HCT116 (cell line): ENCODE measurements at regions not wholly inside any gene's neighbourhood (a gene's known extent, or its start where the extent isn't known, plus 50 kb on each side); places are given as distances from the start of the nearest gene placed in this dataset.

ENCODE experiments used
- ATAC-seq: fragments of 200-7000 bp; cut with Tn5 transposase; 2 replicates; pipeline ENCODE4 v1.9.1; 2020; ENCODE audit warnings: mild to moderate bottlenecking, moderate library complexity
- BruUV-seq: library from RNA; stranded (reverse); fragments of 400-500 nt; replicated peaks from 2 replicates; lab custom pipeline; 2021; lab: Mats Ljungman, UMichigan
- CTCF ChIA-PET: fragments of 300-600 bp; sonication (Branson Sonifier 250); formaldehyde crosslinking; loops from one replicate; lab custom pipeline; 2021; ENCODE audit warnings: antibody characterized with exemption; lab: Charles Lee
- POLR2A ChIA-PET: fragments of 300-600, 350-600 bp; sonication (Branson Sonifier 250); formaldehyde crosslinking; loops from one replicate; lab custom pipeline; 2021; ENCODE audit warnings: antibody characterized with exemption; lab: Charles Lee
- RAD21 ChIA-PET, 2 experiments: fragments of 300-600 bp; sonication (Branson Sonifier 250); formaldehyde crosslinking; loops; one replicate each; lab custom pipeline; 2023; ENCODE audit warnings: low total read pairs in 2 of 2; ENCODE audit not compliant: uncharacterized antibody in 2 of 2, unreplicated experiment in 2 of 2, low non-redundant PET in 1 of 2; lab: Charles Lee
- DNase-seq: peaks from one replicate; pipeline ENCODE4 v3.0.0-alpha.2; 2010; ENCODE audit warnings: low read depth, low spot score
- H2AFZ ChIP-seq: fragments of 200-600 bp; shearing (Covaris generic), sonication (generic); 2 replicates; pipeline ENCODE4 v1.6.1; 2017; ENCODE audit warnings: low read depth, mixed run types, mixed read lengths, antibody characterized with exemption, low read length; ENCODE audit not compliant: poor library complexity, severe bottlenecking
- H3K27ac ChIP-seq: 2 replicates; pipeline ENCODE4 v1.5.1; 2012; ENCODE audit warnings: low read depth, low read length
- H3K27me3 ChIP-seq: fragments of 200-600 bp; sonication (generic); 2 replicates; pipeline ENCODE4 v1.6.1; 2016; ENCODE audit warnings: mixed run types, low read length, mixed read lengths; ENCODE audit not compliant: insufficient read depth
- H3K36me3 ChIP-seq, 2 experiments: fragments of 200-500 bp in 1 of 2; fragments of 200-600 bp in 1 of 2; sonication (Bioruptor generic) in 1 of 2; sonication (generic) in 1 of 2; 2 replicates each; pipeline versions ENCODE4 v1.5.1 to v1.6.1; 2014 to 2016; ENCODE audit warnings: low read length in 2 of 2, inconsistent platforms in 1 of 2, mixed read lengths in 1 of 2, mixed run types in 1 of 2; ENCODE audit not compliant: insufficient read depth in 2 of 2, control insufficient read depth in 1 of 2
- H3K4me1 ChIP-seq, 2 experiments: fragments of 200-600 bp in 1 of 2; sonication (generic) in 1 of 2; 2 replicates each; pipeline versions ENCODE4 v1.5.1 to v1.6.1; 2012 to 2017; ENCODE audit warnings: low read length in 2 of 2, inconsistent platforms in 1 of 2, mild to moderate bottlenecking in 1 of 2, mixed read lengths in 1 of 2, mixed run types in 1 of 2, moderate library complexity in 1 of 2; ENCODE audit not compliant: insufficient read depth in 2 of 2, control insufficient read depth in 1 of 2
- H3K4me2 ChIP-seq: fragments of 200-600 bp; sonication (generic); 2 replicates; pipeline ENCODE4 v1.6.1; 2017; ENCODE audit warnings: mixed run types, low read length, mixed read lengths
- H3K4me3 ChIP-seq, 2 experiments: fragments of 200-600 bp in 1 of 2; sonication (generic) in 1 of 2; replicated peaks in 1 of 2; 2 replicates each; pipeline ENCODE4 v1.5.1; 2011 to 2016; ENCODE audit warnings: low read length in 2 of 2, control low read depth in 1 of 2, low read depth in 1 of 2, mild to moderate bottlenecking in 1 of 2, mixed read lengths in 1 of 2, mixed run types in 1 of 2
- H3K79me2 ChIP-seq: fragments of 200-600 bp; sonication (generic); 2 replicates; pipeline ENCODE4 v1.6.1; 2017; ENCODE audit warnings: mild to moderate bottlenecking, mixed run types, low read length, moderate library complexity, mixed read lengths; ENCODE audit not compliant: insufficient read depth
- H3K9ac ChIP-seq: fragments of 200-600 bp; sonication (generic); 2 replicates; pipeline ENCODE4 v1.6.1; 2016; ENCODE audit warnings: low read length, mixed read lengths
- H3K9me2 ChIP-seq: fragments of 200-600 bp; sonication (generic), shearing (Covaris generic); 2 replicates; pipeline ENCODE4 v1.6.1; 2017; ENCODE audit warnings: mixed run types, mild to moderate bottlenecking, moderate library complexity; ENCODE audit not compliant: insufficient read depth
- H3K9me3 ChIP-seq, 2 experiments: fragments of 200-500 bp in 1 of 2; fragments of 200-600 bp in 1 of 2; sonication (Bioruptor generic) in 1 of 2; sonication (generic) in 1 of 2; 2 replicates each; pipeline ENCODE4 v1.6.1; 2014 to 2017; ENCODE audit warnings: low read length in 2 of 2, mixed read lengths in 2 of 2, inconsistent platforms in 1 of 2, low read depth in 1 of 2, mild to moderate bottlenecking in 1 of 2, mixed run types in 1 of 2, moderate library complexity in 1 of 2; ENCODE audit not compliant: control insufficient read depth in 1 of 2, insufficient read depth in 1 of 2
- H4K20me1 ChIP-seq: fragments of 200-600 bp; sonication (generic), shearing (Covaris generic); 2 replicates; pipeline ENCODE4 v1.6.1; 2017; ENCODE audit warnings: mixed run types, mild to moderate bottlenecking, moderate library complexity; ENCODE audit not compliant: insufficient read depth
- CBX3 ChIP-seq: IDR thresholded peaks from 2 replicates; pipeline ENCODE4 v1.6.1; 2012; ENCODE audit warnings: low read depth
- CEBPB ChIP-seq: IDR thresholded peaks from 2 replicates; pipeline ENCODE4 v1.6.1; 2012; ENCODE audit warnings: low read depth
- CTCF ChIP-seq, 3 experiments: fragments of 200-600 bp in 1 of 3; sonication (generic) in 1 of 3; IDR thresholded peaks in 2 of 3; conservative IDR thresholded peaks in 1 of 3; 2 replicates each; pipeline ENCODE4 v1.5.1; 2012 to 2017; ENCODE audit warnings: low read depth in 2 of 3, low read length in 2 of 3, antibody characterized with exemption in 1 of 3, borderline replicate concordance in 1 of 3, control low read depth in 1 of 3, mild to moderate bottlenecking in 1 of 3, mixed read lengths in 1 of 3, mixed run types in 1 of 3, moderate library complexity in 1 of 3; ENCODE audit not compliant: insufficient read depth in 1 of 3
- EGR1 ChIP-seq: IDR thresholded peaks from 2 replicates; pipeline ENCODE4 v1.6.1; 2012; ENCODE audit warnings: low read depth
- ELF1 ChIP-seq: IDR thresholded peaks from 2 replicates; pipeline ENCODE4 v1.6.1; 2012; ENCODE audit warnings: low read depth, borderline replicate concordance
- EZH2 ChIP-seq: fragments of 200-600 bp; sonication (generic); IDR thresholded peaks from 2 replicates; pipeline ENCODE4 v1.6.1; 2017; ENCODE audit warnings: antibody characterized with exemption, mixed run types
- EZH2phosphoT487 ChIP-seq: fragments of 200-600 bp; IDR thresholded peaks from 2 replicates; pipeline ENCODE4 v1.6.1; 2018; ENCODE audit warnings: antibody characterized with exemption, borderline replicate concordance
- JUND ChIP-seq: IDR thresholded peaks from 2 replicates; pipeline ENCODE4 v1.6.1; 2012
- POLR2A ChIP-seq: IDR thresholded peaks from 2 replicates; pipeline ENCODE4 v1.7.0; 2011; ENCODE audit warnings: borderline replicate concordance; ENCODE audit not compliant: insufficient read depth, insufficient read length; ENCODE audit errors: extremely low read depth
- POLR2AphosphoS5 ChIP-seq: IDR thresholded peaks from 2 replicates; pipeline ENCODE4 v1.6.1; 2011; ENCODE audit warnings: mild to moderate bottlenecking, low read depth, low read length, moderate library complexity
- RAD21 ChIP-seq: IDR thresholded peaks from 2 replicates; pipeline ENCODE4 v1.6.1; 2012; ENCODE audit warnings: low read depth, mild to moderate bottlenecking
- SIN3A ChIP-seq: IDR thresholded peaks from 2 replicates; pipeline ENCODE4 v1.6.1; 2012; ENCODE audit warnings: low read depth
- SP1 ChIP-seq: IDR thresholded peaks from 2 replicates; pipeline ENCODE4 v1.6.1; 2012; ENCODE audit warnings: low read depth
- YY1 ChIP-seq: IDR thresholded peaks from 2 replicates; pipeline ENCODE4 v1.6.1; 2011; ENCODE audit warnings: low read length, low read depth, moderate library complexity, mild to moderate bottlenecking; ENCODE audit not compliant: insufficient replicate concordance; ENCODE audit errors: extremely low read depth
- ZFX ChIP-seq: fragments of 450-650 bp; IDR thresholded peaks from 2 replicates; pipeline ENCODE4 v1.6.1; 2017
- intact Hi-C: fragments of 100-400 bp; cut with micrococcal nuclease; formaldehyde crosslinking; loops from 2 replicates; pipeline ENCODE4 v1.10.0; 2022
- TF ChIP-seq, protein P1 (sequence below): IDR thresholded peaks from 2 replicates; pipeline ENCODE4 v1.6.1; 2011; ENCODE audit warnings: mild to moderate bottlenecking, low read length, moderate library complexity; ENCODE audit not compliant: insufficient replicate concordance; ENCODE audit errors: extremely low read depth
- TF ChIP-seq, protein P2 (sequence below): IDR thresholded peaks from 2 replicates; pipeline ENCODE4 v1.6.1; 2012; ENCODE audit warnings: low read depth
- TF ChIP-seq, protein P3 (sequence below): IDR thresholded peaks from 2 replicates; pipeline ENCODE4 v1.6.1; 2012

GRCh38 chr2:216974321-216975302 lies 114.7 kb upstream of the TNP1 start:
- Histone ChIP-seq H3K4me3 (no peak overlapping the region), H2AFZ (no peak overlapping the region), H4K20me1 (no peaks in the 10 kb centered on the region), H3K9me2 (no peaks in the 10 kb centered on the region), H3K9me3 (no peaks in the 10 kb centered on the region), H3K4me1 (no peaks in the 10 kb centered on the region), H3K27me3 (peaks cover 39% of the 10 kb centered on the region), H3K9ac (no peak overlapping the region), H3K79me2 (no peaks in the 10 kb centered on the region), H3K4me2 (no peak overlapping the region), H3K27ac (no peak overlapping the region), H3K36me3 (no peaks in the 10 kb centered on the region)
- TF ChIP-seq CEBPB, result no peak
- TF ChIP-seq EZH2phosphoT487, result no peak
- TF ChIP-seq CTCF (IDR thresholded peaks at IDR 0.05 in 2 of 3, conservative IDR thresholded peaks at IDR 0.05 in 1 of 3; ENCODE audit: borderline replicate concordance in 1 of 3, insufficient read depth in 1 of 3, low read depth in 2 of 3, low read length in 2 of 3), result no peak
- TF ChIP-seq EGR1, result no peak
- TF ChIP-seq SP1, result no peak
- TF ChIP-seq CBX3, result no peak
- no peak for TF ChIP-seq POLR2A
- no peak for TF ChIP-seq EZH2
- no peak for TF ChIP-seq RAD21
- TF ChIP-seq, protein P1, sequence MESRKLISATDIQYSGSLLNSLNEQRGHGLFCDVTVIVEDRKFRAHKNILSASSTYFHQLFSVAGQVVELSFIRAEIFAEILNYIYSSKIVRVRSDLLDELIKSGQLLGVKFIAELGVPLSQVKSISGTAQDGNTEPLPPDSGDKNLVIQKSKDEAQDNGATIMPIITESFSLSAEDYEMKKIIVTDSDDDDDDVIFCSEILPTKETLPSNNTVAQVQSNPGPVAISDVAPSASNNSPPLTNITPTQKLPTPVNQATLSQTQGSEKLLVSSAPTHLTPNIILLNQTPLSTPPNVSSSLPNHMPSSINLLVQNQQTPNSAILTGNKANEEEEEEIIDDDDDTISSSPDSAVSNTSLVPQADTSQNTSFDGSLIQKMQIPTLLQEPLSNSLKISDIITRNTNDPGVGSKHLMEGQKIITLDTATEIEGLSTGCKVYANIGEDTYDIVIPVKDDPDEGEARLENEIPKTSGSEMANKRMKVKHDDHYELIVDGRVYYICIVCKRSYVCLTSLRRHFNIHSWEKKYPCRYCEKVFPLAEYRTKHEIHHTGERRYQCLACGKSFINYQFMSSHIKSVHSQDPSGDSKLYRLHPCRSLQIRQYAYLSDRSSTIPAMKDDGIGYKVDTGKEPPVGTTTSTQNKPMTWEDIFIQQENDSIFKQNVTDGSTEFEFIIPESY, result no peak
- TF ChIP-seq, protein P2, sequence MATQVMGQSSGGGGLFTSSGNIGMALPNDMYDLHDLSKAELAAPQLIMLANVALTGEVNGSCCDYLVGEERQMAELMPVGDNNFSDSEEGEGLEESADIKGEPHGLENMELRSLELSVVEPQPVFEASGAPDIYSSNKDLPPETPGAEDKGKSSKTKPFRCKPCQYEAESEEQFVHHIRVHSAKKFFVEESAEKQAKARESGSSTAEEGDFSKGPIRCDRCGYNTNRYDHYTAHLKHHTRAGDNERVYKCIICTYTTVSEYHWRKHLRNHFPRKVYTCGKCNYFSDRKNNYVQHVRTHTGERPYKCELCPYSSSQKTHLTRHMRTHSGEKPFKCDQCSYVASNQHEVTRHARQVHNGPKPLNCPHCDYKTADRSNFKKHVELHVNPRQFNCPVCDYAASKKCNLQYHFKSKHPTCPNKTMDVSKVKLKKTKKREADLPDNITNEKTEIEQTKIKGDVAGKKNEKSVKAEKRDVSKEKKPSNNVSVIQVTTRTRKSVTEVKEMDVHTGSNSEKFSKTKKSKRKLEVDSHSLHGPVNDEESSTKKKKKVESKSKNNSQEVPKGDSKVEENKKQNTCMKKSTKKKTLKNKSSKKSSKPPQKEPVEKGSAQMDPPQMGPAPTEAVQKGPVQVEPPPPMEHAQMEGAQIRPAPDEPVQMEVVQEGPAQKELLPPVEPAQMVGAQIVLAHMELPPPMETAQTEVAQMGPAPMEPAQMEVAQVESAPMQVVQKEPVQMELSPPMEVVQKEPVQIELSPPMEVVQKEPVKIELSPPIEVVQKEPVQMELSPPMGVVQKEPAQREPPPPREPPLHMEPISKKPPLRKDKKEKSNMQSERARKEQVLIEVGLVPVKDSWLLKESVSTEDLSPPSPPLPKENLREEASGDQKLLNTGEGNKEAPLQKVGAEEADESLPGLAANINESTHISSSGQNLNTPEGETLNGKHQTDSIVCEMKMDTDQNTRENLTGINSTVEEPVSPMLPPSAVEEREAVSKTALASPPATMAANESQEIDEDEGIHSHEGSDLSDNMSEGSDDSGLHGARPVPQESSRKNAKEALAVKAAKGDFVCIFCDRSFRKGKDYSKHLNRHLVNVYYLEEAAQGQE, result no peak
- no peak for TF ChIP-seq ELF1
- no peak for TF ChIP-seq POLR2AphosphoS5
- no peak for TF ChIP-seq JUND
- no peak for TF ChIP-seq YY1
- TF ChIP-seq, protein P3, sequence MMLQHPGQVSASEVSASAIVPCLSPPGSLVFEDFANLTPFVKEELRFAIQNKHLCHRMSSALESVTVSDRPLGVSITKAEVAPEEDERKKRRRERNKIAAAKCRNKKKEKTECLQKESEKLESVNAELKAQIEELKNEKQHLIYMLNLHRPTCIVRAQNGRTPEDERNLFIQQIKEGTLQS, result no peak
- no peak for TF ChIP-seq ZFX
- TF ChIP-seq SIN3A, result no peak
- no peak for ATAC-seq
- POLR2A ChIA-PET, result no interaction called here
- no peak for DNase-seq
- RAD21 ChIA-PET, result interaction anchor here in 1 of 2 experiments (0.5 kb wide), 1 partner anchor 158 kb away, joined by 3 read pairs; no protein-coding TSS in a partner anchor
- no TSS peak for BruUV-seq
- CTCF ChIA-PET, result no interaction called here
- intact Hi-C loops, result no loop called here
